ENCODE measurements at regions not wholly inside any gene's neighbourhood (a gene's known extent, or its start where the extent isn't known, plus 50 kb on each side); places are given as distances from the start of the nearest gene placed in this dataset.

- TF ChIP-seq RARB (CRISPR knock-in tag; IDR thresholded peaks at IDR 0.05) (no peak), ARNTL (CRISPR knock-in tag; IDR thresholded peaks at IDR 0.05; ENCODE audit: borderline replicate concordance, low read depth) (no peak), PATZ1 (CRISPR knock-in tag; IDR thresholded peaks at IDR 0.05; ENCODE audit: borderline replicate concordance) (no peak), ZFP3 (CRISPR knock-in tag; IDR thresholded peaks at IDR 0.05) (no peak)
These were observed 157.7 kb upstream of the MMS22L start for GRCh38 chr6:97440590-97441176.

All from SK-N-SH treated with all-trans-retinoic acid at 6 μM for 48 hours (cell line).